GM18870 (cell line): ENCODE measurements at regions not wholly inside any gene's neighbourhood (a gene's known extent, or its start where the extent isn't known, plus 50 kb on each side); places are given as distances from the start of the nearest gene placed in this dataset.
"Not testable (repeated sequence)": the region's sequence is repeated elsewhere in the genome, so short reads cannot be mapped to it uniquely, and the experiment has no call there.

ENCODE experiments used
- ATAC-seq: cut with Tn5 transposase; IDR thresholded peaks from one replicate; pipeline ENCODE4 v1.9.1; 2021; ENCODE audit warnings: moderate library complexity; ENCODE audit not compliant: unreplicated experiment

GRCh38 chr2:186354160-186354559 lies 131.9 kb upstream of the ZC3H15 start:
- not testable (repeated sequence) for ATAC-seq

GRCh38 chr2:186365406-186365805 lies 120.7 kb upstream of the ZC3H15 start:
- no peak for ATAC-seq

DNA sequence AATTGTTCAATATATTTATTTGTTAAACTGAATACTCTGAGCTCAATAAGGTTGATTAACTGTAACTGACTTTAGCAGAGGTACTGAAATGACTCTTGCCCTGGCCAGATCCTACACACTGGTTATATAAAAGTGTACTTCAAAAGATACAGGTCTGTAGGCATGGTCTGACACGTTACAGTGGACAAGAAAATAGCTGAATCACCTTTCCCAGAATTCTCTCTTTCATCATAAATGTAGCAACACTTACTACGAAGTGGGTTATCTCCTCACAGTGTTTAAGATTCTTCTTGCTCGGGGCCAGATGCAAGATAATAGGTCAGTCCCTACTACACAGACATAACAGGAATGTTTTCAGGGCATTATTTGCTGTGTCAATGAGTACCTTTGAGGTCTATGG lies 107.0 kb upstream of the ZC3H15 start:
- ATAC-seq: no peak

- no peak for ATAC-seq
These were observed 105.3 kb upstream of the ZC3H15 start for GRCh38 chr2:186380805-186381204.

GRCh38 chr2:186381573-186381972 lies 104.5 kb upstream of the ZC3H15 start:
- no peak for ATAC-seq

DNA sequence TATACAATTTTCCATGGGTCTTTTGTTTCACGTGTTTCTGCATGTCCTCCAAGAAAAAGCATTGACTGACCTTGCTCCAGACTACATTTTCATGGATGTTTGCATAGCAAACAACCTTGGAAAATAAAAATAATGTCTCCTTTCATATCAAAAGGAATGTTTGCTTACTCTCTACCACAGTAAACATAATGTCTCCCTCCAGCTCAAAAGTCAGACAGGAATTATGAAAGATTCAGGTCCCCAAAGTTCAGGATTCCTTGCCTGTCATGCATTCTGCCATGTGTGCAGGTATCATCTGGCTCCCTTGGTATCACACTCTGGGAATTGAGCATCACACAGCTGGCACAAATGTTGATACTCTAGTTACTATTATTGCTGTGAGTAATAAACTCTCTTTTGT lies 103.1 kb upstream of the ZC3H15 start:
- ATAC-seq: no peak

GRCh38 chr2:186384226-186384625 lies 101.8 kb upstream of the ZC3H15 start:
- ATAC-seq: no peak

GRCh38 chr2:186385638-186386201 lies 100.3 kb upstream of the ZC3H15 start:
- ATAC-seq: not testable (repeated sequence)

- ATAC-seq: no peak
These were observed 86.9 kb upstream of the ZC3H15 start for GRCh38 chr2:186399082-186399644.

- no peak for ATAC-seq
These were observed 80.2 kb upstream of the ZC3H15 start for GRCh38 chr2:186405842-186406241.

- no peak for ATAC-seq
These were observed 78.4 kb upstream of the ZC3H15 start for GRCh38 chr2:186407611-186408010.

- no peak for ATAC-seq
These were observed 75.3 kb upstream of the ZC3H15 start for GRCh38 chr2:186410802-186411201.

GRCh38 chr2:186422226-186422625 lies 63.8 kb upstream of the ZC3H15 start:
- no peak for ATAC-seq

DNA sequence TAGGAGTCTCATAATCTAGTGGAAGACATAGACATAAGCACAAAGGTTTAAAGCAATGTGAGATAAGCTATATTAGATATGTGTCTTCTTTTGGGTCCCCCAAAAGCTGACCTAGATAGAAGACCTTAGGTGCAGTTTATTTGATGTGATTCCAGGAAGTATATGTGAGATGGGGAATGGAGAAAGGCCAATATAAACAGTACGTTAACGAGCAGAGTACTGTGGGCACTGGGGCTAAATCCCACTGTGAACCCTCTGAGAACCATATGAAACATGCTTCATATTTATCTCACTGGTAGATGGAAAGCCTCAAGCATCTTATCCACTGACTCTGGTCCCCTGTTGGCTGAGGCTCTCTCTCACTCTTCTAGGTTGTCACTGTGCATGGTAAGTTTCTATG lies 62.6 kb upstream of the ZC3H15 start:
- no peak for ATAC-seq

GRCh38 chr2:186424265-186424664 lies 61.8 kb upstream of the ZC3H15 start:
- ATAC-seq: no peak

GRCh38 chr2:186425576-186425975 lies 60.5 kb upstream of the ZC3H15 start:
- no peak for ATAC-seq

DNA sequence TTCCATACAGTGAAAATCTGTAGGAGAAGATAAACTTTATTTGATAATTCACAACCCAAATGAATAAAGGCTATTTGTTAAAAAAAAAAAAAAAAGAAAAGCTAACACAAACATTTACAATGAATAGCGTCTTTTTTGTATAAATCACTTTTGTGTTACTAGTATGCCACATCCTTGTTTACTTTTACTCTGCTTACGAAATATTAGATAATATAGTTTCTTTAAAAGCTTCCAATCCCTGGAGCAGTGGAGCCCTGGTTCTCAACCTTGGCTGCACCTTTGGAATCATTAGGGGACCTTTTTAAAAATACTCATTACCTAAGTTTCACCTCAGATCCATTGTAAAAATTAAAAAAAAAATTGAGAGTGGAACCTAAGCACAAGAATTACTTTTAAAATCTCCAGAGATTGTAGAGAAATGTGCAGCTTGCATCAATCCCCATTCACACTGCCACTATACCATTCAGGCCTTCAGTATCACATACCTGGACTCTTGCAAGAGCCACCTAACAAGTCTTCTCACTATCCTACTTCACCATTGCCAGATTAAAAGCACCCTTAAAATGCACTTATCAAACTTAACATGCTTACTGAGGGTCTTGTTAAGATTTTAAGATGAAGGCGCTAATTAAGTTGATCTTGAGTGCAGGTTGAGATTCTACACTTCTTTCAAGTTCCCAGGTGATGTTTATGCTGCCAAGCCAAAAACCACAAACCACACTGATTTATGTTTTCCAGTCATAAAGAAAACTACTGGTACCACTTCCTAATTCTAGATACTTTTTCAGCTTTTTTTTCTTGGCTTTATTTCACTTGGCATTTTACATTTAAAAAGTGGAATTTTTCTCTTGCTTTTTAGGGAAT lies 59.7 kb upstream of the ZC3H15 start:
- peak; percentile 96 for ATAC-seq

DNA sequence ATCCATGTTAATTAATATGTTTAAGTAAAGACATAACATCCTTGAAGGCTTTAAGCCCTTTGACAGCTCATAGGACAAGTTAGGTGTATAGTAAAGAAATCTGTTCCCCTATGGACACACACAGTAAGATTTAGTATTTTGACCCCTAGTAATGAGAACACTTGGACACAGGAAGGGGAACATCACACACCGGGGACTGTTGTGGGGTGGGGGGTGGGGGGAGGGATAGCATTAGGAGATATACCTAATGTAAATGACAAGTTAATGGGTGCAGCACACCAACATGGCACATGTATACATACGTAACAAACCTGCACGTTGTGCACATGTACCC lies 59.1 kb upstream of the ZC3H15 start:
- peak; percentile 28 for ATAC-seq

DNA sequence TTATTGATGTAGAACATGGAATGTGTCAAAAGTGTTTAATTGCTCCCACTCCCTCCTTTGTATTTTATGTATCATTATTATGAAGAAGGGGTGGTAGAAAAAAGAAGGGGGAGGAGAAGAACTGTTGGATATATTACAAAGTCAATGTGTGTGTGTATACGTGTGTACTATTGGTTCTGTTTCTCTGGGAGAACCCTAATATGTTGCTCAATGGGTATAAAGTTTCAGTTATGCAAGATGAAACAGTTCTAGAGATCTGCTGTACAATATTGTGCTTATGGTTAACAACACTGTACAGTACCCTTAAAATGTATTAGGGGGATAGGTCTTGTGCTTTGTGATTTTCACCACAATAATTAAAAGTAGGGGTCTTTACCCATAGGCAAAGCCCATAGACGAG lies 58.1 kb upstream of the ZC3H15 start:
- no peak for ATAC-seq

GRCh38 chr2:186429104-186429503 lies 57.0 kb upstream of the ZC3H15 start:
- no peak for ATAC-seq

DNA sequence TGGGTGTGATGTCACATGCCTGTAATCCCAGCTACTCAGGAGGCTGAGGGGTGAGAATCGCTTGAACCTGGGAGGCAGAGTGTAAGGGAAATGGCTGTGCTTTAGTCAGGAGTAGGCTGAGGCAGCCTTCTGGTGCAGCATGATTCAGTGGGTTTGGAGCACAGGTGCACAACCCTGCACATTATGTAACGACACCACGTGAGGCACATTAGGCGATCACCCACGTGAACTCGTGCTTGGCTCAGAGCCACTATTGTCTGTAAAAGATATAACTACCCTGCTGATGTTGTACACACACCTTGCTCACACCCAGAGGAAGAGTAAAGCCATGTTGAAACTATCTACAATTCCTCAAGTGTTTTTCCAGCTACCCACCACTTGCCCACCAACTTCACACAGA lies 54.8 kb upstream of the ZC3H15 start:
- no peak for ATAC-seq

GRCh38 chr2:186433040-186433439 lies 53.0 kb upstream of the ZC3H15 start:
- ATAC-seq: no peak
